Endodermal cell (in vitro differentiated cells): ENCODE measurements at regions not wholly inside any gene's neighbourhood (a gene's known extent, or its start where the extent isn't known, plus 50 kb on each side); places are given as distances from the start of the nearest gene placed in this dataset.

ENCODE experiments used
- DNase-seq: peaks from one replicate; pipeline ENCODE4 v3.0.0-alpha.2; 2017
- H3K27ac ChIP-seq: 2 replicates; pipeline ENCODE4 v1.5.1; 2013; ENCODE audit warnings: mild to moderate bottlenecking, low read depth, low read length, moderate library complexity
- H3K27me3 ChIP-seq: 2 replicates; pipeline ENCODE4 v1.6.1; 2013; ENCODE audit warnings: mild to moderate bottlenecking, low read length, moderate library complexity; ENCODE audit not compliant: insufficient read depth, control insufficient read depth, poor library complexity, severe bottlenecking
- H3K36me3 ChIP-seq: 2 replicates; pipeline ENCODE4 v1.7.0; 2013; ENCODE audit warnings: mild to moderate bottlenecking, low read length, moderate library complexity; ENCODE audit not compliant: control insufficient read depth, insufficient read depth
- H3K4me1 ChIP-seq: one replicate; pipeline ENCODE4 v1.7.0; 2013; ENCODE audit warnings: low read length; ENCODE audit not compliant: control insufficient read depth, insufficient read depth
- H3K4me3 ChIP-seq: 2 replicates; pipeline ENCODE4 v1.5.1; 2013; ENCODE audit warnings: mild to moderate bottlenecking, low read length, moderate library complexity
- H3K9ac ChIP-seq: 2 replicates; pipeline ENCODE4 v1.6.1; 2013; ENCODE audit warnings: mild to moderate bottlenecking, low read length, moderate library complexity; ENCODE audit not compliant: poor library complexity, severe bottlenecking; ENCODE audit errors: extremely low read depth
- H3K9me3 ChIP-seq: 2 replicates; pipeline ENCODE4 v1.6.1; 2013; ENCODE audit warnings: mild to moderate bottlenecking, low read length, moderate library complexity; ENCODE audit not compliant: control insufficient read depth
- H3K27ac Mint-ChIP-seq: 2 replicates; pipeline ENCODE4 v1.8.0; 2020; ENCODE audit warnings: mixed read lengths
- H3K27me3 Mint-ChIP-seq: 2 replicates; pipeline ENCODE4 v1.8.0; 2021; ENCODE audit warnings: mild to moderate bottlenecking, mixed read lengths; ENCODE audit not compliant: insufficient read depth
- H3K36me3 Mint-ChIP-seq: 2 replicates; pipeline ENCODE4 v1.8.0; 2020; ENCODE audit warnings: low read depth, mixed read lengths
- H3K4me1 Mint-ChIP-seq: 2 replicates; pipeline ENCODE4 v1.8.0; 2020; ENCODE audit warnings: mixed read lengths
- H3K4me3 Mint-ChIP-seq: 2 replicates; pipeline ENCODE4 v1.8.0; 2020; ENCODE audit warnings: mild to moderate bottlenecking, moderate library complexity, mixed read lengths
- H3K9me3 Mint-ChIP-seq: 2 replicates; pipeline ENCODE4 v1.8.0; 2020; ENCODE audit warnings: mild to moderate bottlenecking, mixed read lengths
- WGBS, 2 experiments: methylation state at CpG; one replicate each; pipeline versions ENCODE4 v1.1.5 to v1.1.7; 2013; ENCODE audit warnings: missing lambda C conversion rate in 2 of 2, mixed read lengths in 1 of 2; ENCODE audit not compliant: insufficient coverage in 1 of 2, insufficient read length in 1 of 2; 5-methylcytosine and 5-hydroxymethylcytosine counted together
- TF ChIP-seq, protein P1 (sequence below): fragments of 200-600 bp; sonication (generic); conservative IDR thresholded peaks from 2 replicates; pipeline ENCODE4 v1.5.0; 2021; ENCODE audit warnings: antibody characterized with exemption, mild to moderate bottlenecking

DNA sequence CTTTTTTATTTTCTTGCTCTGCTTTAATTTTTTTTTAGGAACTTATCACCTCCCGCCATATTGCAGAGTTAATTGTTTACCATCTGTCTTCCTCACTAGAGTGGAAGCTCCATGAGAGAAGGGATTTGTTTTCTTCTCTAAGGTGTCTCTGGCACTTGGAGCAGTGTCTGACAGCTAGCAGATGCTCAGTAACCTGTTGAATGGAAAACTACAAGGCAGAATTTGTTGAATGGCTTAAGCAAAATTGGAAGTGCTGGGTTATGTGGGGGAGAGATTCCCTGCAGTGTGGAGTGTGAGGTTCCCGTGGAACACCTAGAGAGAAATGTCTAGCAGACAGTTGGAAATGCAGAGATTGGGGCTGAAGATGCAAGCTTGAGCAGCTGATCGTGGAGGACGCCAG is 59.5 kb upstream of the PARP1 start:
- H3K9me3 ChIP-seq, result peaks cover 14% of the 10 kb centered on the region
- no peaks in the 10 kb centered on the region for H3K27me3 ChIP-seq
- H3K4me1 ChIP-seq, result no peaks in the 10 kb centered on the region
- H3K9me3 Mint-ChIP-seq, result peaks cover 30% of the 10 kb centered on the region
- no peak overlapping the region for H3K27ac ChIP-seq
- H3K27me3 Mint-ChIP-seq, result peaks cover 10% of the 10 kb centered on the region
- WGBS, 2 experiments, result 84 to 100% methylated on average over 3 to 4 of the region's 4 CpGs
- TF ChIP-seq, protein P1, sequence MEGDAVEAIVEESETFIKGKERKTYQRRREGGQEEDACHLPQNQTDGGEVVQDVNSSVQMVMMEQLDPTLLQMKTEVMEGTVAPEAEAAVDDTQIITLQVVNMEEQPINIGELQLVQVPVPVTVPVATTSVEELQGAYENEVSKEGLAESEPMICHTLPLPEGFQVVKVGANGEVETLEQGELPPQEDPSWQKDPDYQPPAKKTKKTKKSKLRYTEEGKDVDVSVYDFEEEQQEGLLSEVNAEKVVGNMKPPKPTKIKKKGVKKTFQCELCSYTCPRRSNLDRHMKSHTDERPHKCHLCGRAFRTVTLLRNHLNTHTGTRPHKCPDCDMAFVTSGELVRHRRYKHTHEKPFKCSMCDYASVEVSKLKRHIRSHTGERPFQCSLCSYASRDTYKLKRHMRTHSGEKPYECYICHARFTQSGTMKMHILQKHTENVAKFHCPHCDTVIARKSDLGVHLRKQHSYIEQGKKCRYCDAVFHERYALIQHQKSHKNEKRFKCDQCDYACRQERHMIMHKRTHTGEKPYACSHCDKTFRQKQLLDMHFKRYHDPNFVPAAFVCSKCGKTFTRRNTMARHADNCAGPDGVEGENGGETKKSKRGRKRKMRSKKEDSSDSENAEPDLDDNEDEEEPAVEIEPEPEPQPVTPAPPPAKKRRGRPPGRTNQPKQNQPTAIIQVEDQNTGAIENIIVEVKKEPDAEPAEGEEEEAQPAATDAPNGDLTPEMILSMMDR, result no peak
- H3K36me3 Mint-ChIP-seq, result peaks cover 3% of the 10 kb centered on the region
- no peak overlapping the region for H3K4me3 ChIP-seq
- H3K27ac Mint-ChIP-seq, result no peak overlapping the region
- H3K4me1 Mint-ChIP-seq, result no peaks in the 10 kb centered on the region
- H3K9ac ChIP-seq, result no peak overlapping the region
- no peak overlapping the region for H3K4me3 Mint-ChIP-seq
- no peaks in the 10 kb centered on the region for H3K36me3 ChIP-seq
- DNase-seq, result no peak

GRCh38 chr1:226470921-226471866 is 63.3 kb upstream of the PARP1 start:
- TF ChIP-seq, protein P1, result no peak
- 90 to 91% methylated on average over 10 to 12 of the region's 12 CpGs for WGBS, 2 experiments
- peaks cover 4% of the 10 kb centered on the region for H3K4me1 ChIP-seq
- Mint-ChIP-seq H3K4me3 (no peak overlapping the region), H3K27me3 (peaks cover 4% of the 10 kb centered on the region), H3K9me3 (no peaks in the 10 kb centered on the region), H3K36me3 (no peaks in the 10 kb centered on the region), H3K4me1 (peaks cover 9% of the 10 kb centered on the region), H3K27ac (no peak overlapping the region)
- no peaks in the 10 kb centered on the region for H3K9me3 ChIP-seq
- H3K36me3 ChIP-seq, result no peaks in the 10 kb centered on the region
- H3K4me3 ChIP-seq, result no peak overlapping the region
- H3K9ac ChIP-seq, result no peak overlapping the region
- H3K27ac ChIP-seq, result no peak overlapping the region
- H3K27me3 ChIP-seq, result no peaks in the 10 kb centered on the region
- no peak for DNase-seq

GRCh38 chr1:226473325-226473724 is 65.4 kb upstream of the PARP1 start:
- no peaks in the 10 kb centered on the region for H3K27me3 Mint-ChIP-seq
- Histone ChIP-seq H3K27ac (no peak overlapping the region), H3K27me3 (no peaks in the 10 kb centered on the region), H3K36me3 (no peaks in the 10 kb centered on the region), H3K4me3 (no peak overlapping the region), H3K9ac (no peak overlapping the region), H3K4me1 (peaks cover 4% of the 10 kb centered on the region), H3K9me3 (no peaks in the 10 kb centered on the region)
- TF ChIP-seq, protein P1, result no peak
- H3K4me1 Mint-ChIP-seq, result peaks cover 9% of the 10 kb centered on the region
- no peaks in the 10 kb centered on the region for H3K9me3 Mint-ChIP-seq
- H3K27ac Mint-ChIP-seq, result no peak overlapping the region
- no peak overlapping the region for H3K4me3 Mint-ChIP-seq
- 94 to 100% methylated on average over 1 to 5 of the region's 5 CpGs for WGBS, 2 experiments
- H3K36me3 Mint-ChIP-seq, result no peaks in the 10 kb centered on the region
- no peak for DNase-seq
